PC-3 (cell line): ENCODE measurements at regions not wholly inside any gene's neighbourhood (a gene's known extent, or its start where the extent isn't known, plus 50 kb on each side); places are given as distances from the start of the nearest gene placed in this dataset.

Experiments
- CTCF ChIP-seq: fragments of 300-600 bp; sonication (generic); conservative IDR thresholded peaks from 2 replicates; pipeline ENCODE4 v1.5.1; 2017; ENCODE audit warnings: antibody characterized with exemption, low read depth, mild to moderate bottlenecking, low read length
- EZH2 ChIP-seq: fragments of 300-600 bp; sonication (generic); IDR thresholded peaks from one replicate; pipeline ENCODE4 v1.6.1; 2017; ENCODE audit warnings: antibody characterized with exemption, mild to moderate bottlenecking, low read length; ENCODE audit not compliant: unreplicated experiment

GRCh38 chr10:33395201-33395600 is 60.7 kb upstream of the NRP1 start:
- TF ChIP-seq CTCF, result no peak
- no peak for TF ChIP-seq EZH2
